Activated CD4-positive, alpha-beta T cell treated with anti-CD3 and anti-CD28 coated beads, Interleukin-2, Interleukin-6, amounts not matched to agents 100 ng/mL and 50 ng/mL, durations not matched to agents 16 hours and 8 hours (primary cell): ENCODE measurements at regions not wholly inside any gene's neighbourhood (a gene's known extent, or its start where the extent isn't known, plus 50 kb on each side); places are given as distances from the start of the nearest gene placed in this dataset.

Experiments
- DNase-seq: peaks from one replicate; pipeline ENCODE4 v3.0.0-alpha.2; 2020

DNA sequence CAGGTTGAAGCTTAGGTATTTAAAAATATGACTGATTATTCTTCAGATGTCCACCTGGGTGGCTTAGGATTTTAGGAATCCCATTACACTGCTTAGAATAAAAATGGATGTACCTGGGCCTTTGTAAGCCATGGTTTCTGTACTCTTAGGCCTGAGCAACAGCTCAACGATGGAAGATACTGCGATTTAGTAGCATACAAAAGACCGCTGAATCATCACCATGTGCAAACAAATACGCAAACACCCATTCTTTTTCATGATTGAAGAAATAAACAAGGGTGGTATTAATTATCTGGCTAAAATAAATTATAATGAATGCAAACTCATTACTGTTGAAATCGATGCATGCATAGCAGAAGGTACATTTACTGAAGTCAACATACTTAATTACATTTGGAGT, 188.9 kb downstream of the ZNF330 start:
- no peak for DNase-seq

DNA sequence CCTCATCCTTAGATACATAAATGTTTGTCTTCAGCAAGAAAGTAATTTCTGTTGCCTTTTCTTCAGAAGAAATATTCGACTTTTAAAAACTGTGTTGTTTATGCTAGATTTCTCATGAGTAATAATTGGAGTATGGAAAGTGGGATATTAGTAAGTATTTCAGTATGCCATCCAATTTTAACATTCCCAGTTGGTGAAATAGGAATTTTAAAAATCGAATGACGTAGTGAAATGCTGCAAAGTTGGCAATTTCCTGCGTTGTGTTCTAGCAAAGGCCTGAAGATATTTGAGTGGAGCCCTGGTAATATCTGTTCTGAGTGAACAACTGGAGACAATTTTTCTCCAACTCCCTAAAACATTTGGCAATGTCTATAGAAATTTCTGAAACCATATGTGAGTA, 190.1 kb downstream of the ZNF330 start:
- DNase-seq: no peak

DNA sequence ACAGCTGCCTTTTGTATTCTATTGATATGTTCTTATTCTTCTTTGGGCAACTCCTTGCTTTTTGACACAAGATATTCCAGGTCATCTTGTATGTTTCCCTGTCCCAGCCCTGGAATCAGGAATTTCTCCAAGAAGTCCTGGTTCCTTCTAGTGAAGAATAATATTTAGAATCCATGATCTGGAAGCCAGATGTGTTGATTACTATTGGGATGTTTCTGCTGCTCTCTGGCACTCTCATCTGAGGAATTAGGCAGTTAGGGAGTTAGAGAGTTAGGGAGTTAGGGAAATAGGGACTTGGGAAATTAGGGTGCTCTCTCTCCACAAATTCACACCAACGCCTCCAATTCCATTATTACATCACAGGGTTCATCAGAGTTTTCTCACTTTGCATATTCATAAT, 191.2 kb downstream of the ZNF330 start:
- DNase-seq: no peak

DNA sequence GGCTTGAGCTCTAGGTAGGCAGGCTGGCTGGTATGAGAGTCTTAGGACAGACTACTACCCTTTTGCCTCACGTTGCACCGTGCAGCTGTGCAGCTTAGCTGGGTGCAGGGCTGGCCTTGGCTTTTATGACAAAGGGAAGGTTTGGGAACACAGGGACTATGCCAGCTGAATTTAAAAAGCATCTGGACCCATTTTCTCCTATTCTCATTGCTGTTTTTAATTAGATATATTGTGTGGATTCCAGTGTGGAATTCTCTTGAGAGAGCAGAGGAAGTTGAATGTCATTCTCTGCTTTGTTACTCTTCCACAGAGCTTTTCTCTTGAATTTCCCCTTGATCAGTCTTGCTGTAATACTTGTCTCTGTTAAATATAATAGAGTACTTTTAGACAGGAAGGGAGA, 192.7 kb downstream of the ZNF330 start:
- DNase-seq: no peak

DNA sequence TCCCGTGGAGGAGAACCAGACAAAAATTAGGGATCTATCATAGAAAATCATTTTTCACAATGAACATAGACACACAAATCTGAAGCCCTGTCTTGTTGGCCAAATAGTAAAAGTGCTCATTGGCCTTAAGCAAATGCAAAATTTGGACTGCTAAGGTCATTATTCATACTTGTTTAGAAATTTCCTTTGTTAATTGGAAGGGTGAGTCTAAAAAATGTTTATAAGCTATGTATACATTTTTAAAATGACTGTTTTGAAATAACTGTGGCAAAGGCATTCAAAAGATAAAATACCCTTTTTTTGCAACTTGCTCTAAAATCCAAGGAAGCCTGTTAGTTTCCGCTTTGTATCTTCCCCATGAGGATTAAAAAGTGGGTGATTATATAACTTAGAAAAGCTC, 195.0 kb downstream of the ZNF330 start:
- no peak for DNase-seq

DNA sequence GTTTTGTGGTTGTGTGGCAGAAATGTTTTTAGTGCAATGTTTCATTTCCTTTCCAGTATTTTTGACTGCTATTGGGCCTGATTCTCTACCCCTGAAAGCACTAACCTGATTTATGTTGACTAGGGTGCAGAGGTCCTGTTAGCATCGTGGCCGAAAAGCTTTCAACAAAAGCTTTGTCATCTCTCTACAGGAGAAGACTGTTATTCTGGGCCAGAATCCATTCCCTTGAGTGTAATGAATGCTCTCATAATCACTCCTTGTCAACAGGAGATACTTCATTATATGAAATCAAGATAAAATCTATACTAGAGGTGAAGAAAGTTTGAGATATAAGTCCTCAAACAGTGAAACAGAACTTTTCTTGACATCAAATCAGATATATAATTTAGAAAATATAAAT, 195.5 kb downstream of the ZNF330 start:
- no peak for DNase-seq

DNA sequence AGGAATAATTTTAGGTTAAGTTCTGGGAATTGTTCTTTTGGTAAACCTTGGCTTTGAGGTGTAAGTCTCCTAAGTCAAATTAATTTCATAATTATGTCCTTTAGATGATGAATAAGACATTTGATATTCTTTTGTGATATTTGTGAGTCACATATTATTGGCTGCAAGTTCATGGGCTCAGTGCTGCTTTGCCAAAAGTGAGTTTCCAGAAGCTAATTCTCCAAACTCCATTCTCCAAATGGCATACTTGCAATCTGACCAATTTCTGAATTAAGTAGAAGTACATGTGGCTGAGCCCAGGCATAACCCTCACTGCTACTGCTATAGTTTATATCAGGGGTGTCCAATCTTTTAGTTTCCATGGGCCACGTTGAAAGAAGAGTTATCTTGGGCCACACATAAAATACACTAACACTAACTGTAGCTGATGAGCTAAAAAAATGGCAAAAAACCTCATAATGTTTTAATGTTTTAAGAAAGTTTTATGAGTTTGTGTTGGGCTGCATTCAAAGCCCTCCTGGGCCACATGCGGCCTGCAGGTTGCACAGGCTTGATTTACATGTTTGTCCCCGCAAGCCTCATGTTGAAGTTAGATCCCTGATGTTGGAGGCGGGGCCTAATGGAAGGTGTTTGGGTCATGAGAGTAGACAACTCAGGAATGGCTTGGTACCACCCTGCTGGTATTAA, 196.1 kb downstream of the ZNF330 start:
- no peak for DNase-seq

DNA sequence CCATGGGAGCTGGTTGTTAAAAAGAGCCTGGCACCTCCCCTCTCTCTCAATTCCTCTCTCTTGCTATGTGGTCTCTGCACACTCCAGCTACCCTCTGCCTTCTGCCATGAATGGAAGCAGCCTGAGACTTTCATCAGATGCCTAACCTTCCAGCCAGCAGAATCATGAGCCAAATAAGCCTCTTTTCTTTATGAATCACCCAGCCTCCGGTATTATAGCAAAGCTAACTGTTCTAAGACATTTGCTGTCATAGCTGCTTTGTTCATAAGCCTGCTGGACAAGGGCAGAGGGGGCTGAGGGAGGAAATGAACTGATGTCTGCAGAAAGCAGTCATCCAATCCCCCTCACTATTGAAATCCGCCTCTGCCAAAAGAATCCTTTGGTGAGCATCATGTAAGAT, 196.7 kb downstream of the ZNF330 start:
- no peak for DNase-seq

DNA sequence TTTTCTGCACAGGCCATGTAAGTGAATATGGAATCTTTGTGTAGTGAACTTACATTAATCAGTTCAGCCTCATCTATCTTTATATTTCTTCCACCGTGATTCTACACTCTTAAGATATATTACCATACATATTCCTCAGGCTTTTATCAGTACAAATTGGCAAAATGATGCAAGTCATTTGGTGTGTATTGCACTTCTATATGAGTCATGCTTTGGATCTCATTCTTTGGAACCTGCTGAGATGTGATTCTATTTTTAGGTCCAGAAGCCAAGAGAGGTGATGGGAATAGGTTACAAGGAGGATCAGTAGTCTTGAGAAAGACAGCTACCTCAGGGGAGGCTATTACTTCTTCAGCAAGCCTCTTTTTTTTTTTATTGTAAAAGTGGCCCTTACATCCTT, 204.4 kb downstream of the ZNF330 start:
- DNase-seq: no peak

DNA sequence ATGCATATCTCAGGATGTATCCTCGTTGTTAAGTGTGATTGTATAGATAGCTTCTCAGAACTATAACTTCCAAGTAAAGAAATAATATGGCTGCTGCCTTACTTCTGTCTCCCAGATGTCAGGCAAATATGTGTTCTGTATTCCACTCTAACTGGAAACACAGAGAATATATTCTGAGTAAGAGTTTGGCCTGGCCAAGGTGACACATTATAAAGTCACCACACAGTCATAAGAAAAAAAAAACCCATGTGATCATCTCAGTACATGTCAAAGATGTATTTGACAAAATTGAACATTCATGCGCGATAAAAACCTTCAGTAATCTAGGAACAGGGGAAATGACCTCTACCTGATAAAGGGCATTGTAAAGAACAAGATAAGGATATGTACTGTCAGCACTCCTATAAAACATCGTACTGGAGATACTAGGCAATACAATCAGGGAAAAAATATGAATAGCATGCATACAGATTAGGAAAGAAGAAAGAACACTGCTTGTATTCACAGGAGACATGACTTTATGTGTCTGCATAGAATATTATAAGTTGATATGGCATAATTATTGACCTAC, 207.1 kb downstream of the ZNF330 start:
- DNase-seq: no peak

DNA sequence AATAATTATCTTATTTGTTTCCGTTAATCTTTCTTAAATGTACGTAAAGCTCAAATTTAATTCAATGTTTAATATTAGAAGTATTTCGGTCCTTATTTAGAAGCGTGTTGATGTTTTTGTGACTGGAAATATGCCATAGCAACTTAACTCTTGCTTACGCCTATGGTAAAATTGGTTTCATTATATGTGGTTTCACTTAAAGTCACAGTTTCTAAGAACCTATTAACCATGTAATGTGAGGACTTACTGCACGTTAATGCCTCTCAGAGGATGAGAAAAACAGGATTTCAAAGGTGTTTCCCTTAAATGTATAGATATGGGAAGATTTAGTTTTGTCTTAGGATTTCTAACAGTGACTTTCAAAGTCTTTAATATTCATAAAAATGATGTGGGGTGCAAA, 206.4 kb upstream of the IL15 start:
- no peak for DNase-seq

DNA sequence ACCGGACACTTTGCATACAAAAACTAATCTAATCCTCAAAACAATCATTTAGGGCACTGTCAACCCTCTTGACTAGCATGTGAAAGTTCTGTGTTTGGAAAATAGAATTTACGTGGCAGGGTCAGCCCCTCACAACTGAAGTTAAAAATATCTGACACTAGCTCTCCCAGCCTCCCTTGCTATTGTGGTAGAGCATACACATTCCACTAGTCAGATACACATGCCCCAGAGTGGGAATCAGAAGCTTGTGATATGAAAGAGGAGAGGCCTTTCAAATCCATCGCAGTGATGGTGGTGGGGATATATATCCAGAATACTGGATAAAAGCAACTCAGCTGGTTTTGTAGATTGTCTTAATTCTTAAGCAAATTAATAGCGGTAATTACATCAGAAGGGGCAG, 205.7 kb upstream of the IL15 start:
- no peak for DNase-seq

DNA sequence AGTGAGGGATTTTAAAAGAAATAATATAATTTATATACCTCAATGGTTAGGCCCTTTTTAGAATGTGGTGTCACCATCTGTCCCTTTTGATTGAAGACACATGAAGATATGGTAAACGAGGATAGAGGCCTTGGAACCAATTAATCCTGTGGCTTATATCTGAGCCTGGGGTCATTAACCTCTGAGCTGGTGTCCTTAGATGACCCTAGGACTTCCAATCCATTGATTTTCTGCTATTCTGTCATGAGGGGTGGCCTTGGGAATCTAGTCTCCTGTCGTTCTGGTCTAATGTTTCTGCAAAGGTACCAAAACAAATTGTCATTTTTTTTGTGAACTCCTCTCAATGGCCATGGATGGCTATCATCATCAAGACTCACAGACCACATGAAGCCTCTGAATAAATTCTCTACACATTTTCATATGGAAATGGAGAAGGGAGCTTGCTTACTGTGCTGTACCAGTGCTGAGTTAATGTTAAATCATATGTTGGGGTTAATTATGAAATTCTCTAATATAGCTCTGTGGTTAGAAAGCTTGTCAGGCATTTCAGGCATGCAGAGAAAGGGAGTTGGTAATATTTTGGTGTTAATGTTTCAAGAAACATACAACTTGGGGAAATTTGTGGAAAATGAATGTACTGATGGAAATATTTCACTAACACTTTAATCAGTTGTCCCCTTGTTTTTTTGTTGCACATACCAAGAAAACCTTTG, 204.2 kb upstream of the IL15 start:
- DNase-seq: no peak

DNA sequence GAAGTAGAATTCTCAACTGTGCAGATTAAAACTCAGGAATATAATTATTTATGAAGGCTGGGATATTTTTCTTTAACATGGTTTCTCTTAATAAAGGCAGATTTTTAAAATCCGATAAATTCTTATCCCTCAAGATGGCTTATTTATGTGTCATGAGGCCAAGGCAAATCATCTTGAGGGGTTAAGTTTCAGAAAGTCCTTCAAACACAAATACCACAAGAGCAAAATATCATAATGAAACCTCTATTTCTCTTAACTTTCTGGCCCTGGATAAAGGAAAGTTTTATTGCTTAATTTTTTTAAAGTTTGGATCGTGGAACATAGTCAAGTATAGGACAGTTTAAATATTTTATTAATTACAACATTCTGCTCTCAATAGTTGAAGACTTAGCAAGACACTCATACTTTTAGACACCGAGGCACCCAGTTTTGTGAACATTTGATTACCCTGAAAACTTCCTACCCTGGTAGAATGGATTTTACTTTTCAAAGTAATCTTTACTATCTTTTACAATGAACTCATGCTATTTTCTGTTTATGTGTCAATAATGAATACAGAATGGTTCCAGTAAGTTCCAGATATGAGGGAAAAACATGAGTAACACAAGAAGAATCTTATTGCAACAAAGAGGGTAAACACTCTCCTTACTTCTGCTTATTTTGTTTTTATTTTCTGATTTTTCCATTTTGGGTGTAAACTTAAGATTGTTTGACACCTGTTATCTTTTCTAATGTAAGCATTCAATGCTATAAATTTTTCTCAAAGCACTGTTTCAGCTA, 200.7 kb upstream of the IL15 start:
- DNase-seq: no peak

DNA sequence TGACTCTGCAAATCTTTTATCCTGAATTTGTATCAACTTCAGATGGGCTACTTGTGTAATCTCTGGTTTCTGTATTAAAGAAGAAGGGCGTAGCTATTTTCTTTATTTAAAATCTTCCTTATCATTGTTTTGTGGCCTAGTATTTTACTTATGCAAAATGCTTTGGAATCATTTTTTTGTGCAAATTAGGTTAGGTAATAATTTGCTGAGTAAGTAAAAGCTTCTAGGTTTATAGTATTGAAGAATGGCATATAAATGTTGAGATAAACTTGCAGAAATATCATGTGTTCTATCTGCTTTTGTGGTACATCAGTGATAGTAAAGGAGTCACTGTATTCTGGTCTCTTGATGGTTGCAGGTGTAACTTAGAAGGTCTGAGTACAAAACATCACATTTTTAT, 197.2 kb upstream of the IL15 start:
- no peak for DNase-seq

DNA sequence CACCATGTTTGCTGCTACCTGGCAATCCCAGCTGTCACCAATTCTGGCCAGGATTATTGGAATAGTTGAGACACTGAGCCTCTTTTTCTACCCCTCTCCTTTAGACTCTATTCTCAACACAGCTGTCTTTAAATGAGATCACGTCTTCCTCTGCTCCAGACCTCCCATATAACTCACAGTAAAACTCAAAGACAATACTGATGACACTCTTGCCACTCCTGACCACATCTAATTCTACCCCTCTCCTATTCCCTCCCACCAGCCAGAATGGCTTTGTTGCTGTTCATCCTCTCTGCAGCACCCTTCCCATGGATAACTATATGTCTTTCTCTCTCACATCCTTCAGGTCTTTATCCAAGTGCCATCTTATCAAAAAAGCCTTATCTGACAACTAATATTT, 188.6 kb upstream of the IL15 start:
- DNase-seq: no peak

DNA sequence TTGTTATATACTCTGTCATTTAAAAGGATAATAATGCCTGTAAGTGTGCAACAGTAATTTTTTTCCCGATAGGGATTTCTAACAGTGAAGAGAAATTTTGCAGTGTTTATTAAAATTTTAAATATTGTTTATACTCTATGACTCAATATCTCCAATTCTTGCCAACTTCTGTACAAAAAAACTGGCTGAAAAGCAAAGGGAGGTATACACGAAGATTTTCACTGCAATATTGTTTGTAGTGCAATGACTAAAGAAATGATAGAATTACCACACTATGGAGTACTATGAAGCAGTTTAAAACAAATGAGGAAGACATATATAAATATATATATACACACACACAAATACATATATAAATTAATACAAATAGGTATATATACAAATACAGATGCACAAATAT, 187.9 kb upstream of the IL15 start:
- no peak for DNase-seq

DNA sequence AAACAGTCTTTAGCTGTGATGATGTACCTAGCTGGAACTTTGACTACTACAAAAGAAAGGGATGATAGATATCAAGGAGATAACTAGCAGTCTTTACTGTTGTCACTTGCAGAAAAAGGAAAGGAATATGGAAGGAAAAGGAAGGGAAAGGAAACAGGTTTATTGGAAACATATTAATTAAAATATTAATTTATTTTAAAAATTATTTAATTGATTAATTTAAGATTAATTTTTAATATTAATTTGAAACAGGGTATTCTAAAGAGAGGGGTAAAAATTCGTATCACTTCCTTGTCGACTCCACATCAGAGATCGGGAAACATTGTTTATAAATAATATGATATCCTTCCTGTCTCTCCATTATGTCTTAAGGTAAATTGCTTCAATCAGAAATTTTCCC, 186.5 kb upstream of the IL15 start:
- no peak for DNase-seq

DNA sequence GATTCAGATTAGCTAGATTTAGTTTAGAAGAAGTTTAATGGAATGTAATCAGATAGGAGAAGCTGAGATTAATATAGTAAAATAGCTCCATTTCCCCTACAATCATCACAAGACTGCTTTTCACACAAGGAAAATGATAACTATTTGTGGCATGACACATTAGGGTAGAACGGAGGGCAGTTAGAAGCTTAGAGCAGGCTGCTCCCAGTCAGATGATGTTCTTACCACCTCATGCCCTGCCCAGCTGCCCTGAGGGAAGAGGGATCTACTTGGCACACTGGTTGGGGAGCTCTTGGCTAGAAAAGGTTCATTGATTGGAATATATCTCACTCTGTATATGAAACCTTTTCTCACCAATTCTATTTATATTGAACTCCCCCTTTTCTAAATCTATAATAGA, 180.7 kb upstream of the IL15 start:
- DNase-seq: no peak

DNA sequence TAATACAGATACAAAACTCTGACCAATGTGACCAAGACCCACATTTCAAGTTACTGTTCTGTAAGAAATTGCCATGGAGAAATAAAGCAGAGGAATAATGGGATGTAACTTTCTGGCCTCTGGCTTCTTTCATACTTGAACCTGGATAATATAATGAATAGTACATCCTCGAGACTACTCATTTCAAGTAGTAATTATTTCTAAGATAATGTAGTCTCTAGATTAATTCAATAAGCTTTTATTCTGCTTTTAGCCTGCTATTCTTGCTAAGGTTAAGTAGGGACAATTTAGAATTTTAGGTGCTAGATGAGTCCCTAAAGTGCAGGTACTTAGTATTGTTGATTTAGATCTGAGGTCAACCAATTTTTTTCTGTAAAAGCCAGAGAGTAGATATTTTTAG, 178.7 kb upstream of the IL15 start:
- no peak for DNase-seq

DNA sequence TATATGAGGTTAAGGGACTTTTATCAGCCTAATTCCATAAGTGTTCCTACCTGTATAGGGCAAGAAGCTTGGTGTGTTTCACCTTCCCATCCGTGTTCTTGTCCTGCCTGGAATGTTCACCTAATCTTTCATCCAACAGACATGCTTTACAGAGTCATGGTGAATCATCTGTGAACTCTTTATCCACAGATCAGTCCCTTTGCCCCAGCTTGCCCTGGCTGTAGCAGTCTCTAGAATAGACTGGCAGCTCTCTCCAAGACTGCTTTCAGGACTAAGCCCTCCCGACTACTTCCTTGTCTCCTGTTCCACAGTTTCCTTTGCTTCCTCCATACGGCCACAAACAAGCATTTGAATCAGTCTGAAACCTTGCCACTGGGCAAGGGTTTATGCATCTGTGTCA, 177.9 kb upstream of the IL15 start:
- no peak for DNase-seq

DNA sequence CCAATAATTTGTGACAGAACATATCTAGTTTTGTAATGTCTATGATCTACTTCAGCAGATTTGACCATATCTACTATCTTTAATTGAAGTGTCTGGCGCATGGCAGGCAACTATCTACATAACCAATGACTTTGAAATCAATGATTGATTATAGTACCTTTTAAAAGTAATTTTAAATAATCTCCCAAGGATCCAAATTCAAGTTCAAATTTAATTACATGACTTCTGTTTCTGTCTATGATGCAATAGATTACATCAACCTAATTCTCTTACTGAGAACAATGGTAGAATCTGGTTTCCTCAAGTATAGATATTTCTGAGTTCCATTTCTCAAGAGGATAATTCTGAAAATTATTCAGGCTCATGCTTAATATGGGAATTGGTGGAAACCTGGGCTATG, 177.4 kb upstream of the IL15 start:
- no peak for DNase-seq

DNA sequence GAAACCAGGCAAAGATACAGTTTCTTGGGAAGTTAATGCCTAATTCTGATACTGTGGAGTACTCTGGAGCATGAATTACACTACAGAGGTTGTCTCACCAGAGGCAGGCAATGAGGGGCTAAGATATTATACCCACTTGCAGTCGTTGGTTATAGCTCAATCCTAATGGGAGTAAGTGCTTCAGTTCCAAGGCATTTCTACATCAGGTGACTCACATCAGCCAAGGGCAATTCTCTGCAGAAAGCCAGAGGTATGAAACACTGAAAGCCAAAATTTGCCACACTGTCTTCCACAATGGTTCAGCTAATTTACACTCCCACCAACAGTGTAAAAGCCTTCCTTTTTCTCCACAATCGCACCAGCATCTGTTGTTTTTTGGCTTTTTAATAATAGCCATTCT, 174.0 kb upstream of the IL15 start:
- no peak for DNase-seq

DNA sequence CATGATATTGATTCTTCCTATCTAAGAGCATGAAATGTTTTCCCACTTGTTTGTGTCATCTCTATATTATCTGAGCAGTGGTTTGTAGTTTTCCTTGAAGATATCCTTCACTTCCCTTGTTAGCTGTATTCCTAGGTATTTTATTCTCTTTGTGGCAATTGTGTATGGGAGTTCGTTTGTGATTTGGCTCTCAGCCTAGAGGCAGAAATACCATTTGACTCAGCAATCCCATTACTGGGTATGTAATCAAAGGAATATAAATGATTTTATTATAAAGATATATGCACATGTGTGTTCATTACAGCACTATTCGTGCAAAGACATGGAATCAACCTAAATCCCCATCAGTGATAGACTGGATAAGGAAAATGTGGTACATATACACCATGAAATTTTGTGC, 172.7 kb upstream of the IL15 start:
- DNase-seq: no peak
